AML-193 (cell line): ENCODE measurements at regions not wholly inside any gene's neighbourhood (a gene's known extent, or its start where the extent isn't known, plus 50 kb on each side); places are given as distances from the start of the nearest gene placed in this dataset.

Experiments
- DNase-seq, 2 experiments: peaks; one replicate each; lab custom pipeline; 2025; lab: John Stamatoyannopoulos, UW

DNA sequence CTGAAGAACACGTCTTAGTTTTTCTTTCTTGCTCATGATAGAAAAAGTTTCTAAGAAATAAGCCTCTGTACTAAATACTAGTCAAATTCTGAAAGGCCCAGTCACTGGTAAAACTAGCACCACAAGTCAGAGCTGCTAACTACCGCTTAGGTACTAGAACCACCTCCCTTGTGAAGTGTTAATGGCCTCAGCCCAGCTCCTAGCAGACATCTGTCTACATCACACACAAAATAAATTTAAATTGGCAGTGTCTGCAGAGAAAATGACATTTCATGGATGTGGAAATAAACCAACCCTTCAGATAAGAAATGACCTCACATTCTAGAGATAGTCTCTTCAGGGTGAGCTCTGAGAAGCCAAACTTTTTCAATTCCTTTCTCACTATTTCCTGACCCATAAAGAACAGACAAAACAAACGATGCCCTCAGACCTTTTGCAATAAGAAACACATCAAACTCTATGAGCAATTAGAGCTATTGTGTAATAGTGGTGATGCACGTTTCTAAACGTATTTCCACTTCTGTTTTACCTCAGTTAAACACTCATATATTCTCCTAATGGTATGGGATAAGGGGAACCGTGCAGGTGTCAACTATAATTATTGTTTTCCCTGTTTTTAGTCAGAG lies 70.3 kb upstream of the DSG1 start:
- peak in 1 of 2 experiments; percentile 2 for DNase-seq

GRCh38 chr18:31248783-31249521 lies 69.0 kb upstream of the DSG1 start:
- no peak for DNase-seq

GRCh38 chr18:31250902-31251301 lies 67.1 kb upstream of the DSG1 start:
- no peak for DNase-seq

- DNase-seq, result no peak
Observed at GRCh38 chr18:31252522-31252921, 65.4 kb upstream of the DSG1 start.

GRCh38 chr18:31255953-31256352 lies 62.0 kb upstream of the DSG1 start:
- no peak for DNase-seq

DNA sequence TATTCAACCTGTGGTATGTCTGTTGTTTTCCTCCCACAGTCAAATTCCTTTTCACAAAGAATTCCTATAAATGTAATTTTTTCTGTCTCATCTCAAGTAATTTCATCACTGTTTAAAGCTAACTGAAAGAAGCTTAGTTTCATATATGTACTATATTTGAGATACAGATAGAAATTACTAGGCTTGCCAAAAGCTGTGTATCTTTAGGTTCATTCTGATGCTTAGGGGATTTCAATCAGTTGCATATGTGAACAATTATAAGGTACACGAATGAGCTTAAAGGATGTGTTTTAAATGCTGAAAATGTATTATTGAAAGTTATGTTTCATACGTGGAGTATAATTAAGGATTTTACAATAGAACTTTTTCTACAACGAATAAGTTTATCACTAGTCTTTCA lies 59.2 kb upstream of the DSG1 start:
- no peak for DNase-seq

- DNase-seq, result no peak
Observed at GRCh38 chr18:31261792-31262582, 56.0 kb upstream of the DSG1 start.

DNA sequence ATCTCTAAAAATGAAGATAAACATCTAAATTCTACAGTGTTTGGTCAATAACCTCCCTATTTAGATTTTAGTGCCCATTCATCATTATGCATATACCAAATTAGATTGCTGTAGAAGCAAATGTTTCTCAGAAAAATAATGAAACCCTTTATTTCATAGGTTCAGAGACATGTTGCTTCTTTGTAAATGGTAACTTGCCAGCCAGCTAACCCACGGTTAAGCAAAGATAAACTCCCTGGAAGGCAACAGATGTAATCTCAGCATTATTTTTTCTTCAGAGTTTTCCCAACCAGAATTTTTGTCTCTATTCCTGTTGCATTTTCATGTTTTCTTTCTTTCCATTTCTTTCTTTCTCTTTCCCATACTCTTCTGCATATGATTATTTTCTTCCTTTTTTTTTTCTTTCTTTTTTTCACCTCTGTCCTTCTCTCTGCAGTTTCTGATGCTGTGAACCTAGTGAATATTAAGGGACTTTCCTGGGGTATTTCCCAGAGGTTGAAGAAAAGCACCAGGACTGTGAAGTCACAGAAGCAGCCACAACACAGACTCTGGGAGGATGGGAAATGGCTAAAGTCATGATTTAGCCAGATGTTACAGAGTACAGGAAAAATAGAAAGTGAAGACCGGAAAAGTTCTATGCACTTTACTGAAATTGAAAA lies 50.0 kb upstream of the DSG1 start:
- DNase-seq, result no peak
